ENCODE measurements at regions not wholly inside any gene's neighbourhood (a gene's known extent, or its start where the extent isn't known, plus 50 kb on each side); places are given as distances from the start of the nearest gene placed in this dataset.

- DNase-seq (ENCODE audit: extremely low read depth, low read depth): no peak
- no peak for TF ChIP-seq CTCF (IDR thresholded peaks at IDR 0.05; ENCODE audit: low read depth, low read length)
These were observed 117.1 kb upstream of the TANK start for GRCh38 chr2:161042990-161043625.

GRCh38 chr2:161044095-161044865 lies 115.9 kb upstream of the TANK start:
- peak; percentile 29 for DNase-seq (ENCODE audit: extremely low read depth, low read depth)
- no peak for TF ChIP-seq CTCF (IDR thresholded peaks at IDR 0.05; ENCODE audit: low read depth, low read length)

- DNase-seq (ENCODE audit: extremely low read depth, low read depth): no peak
- TF ChIP-seq CTCF (IDR thresholded peaks at IDR 0.05; ENCODE audit: low read depth, low read length): no peak
These were observed 115.3 kb upstream of the TANK start for GRCh38 chr2:161044921-161045320.

- no peak for DNase-seq (ENCODE audit: extremely low read depth, low read depth)
- TF ChIP-seq CTCF (IDR thresholded peaks at IDR 0.05; ENCODE audit: low read depth, low read length): no peak
These were observed 114.5 kb upstream of the TANK start for GRCh38 chr2:161045726-161046125.

- DNase-seq (ENCODE audit: extremely low read depth, low read depth): no peak
- no peak for TF ChIP-seq CTCF (IDR thresholded peaks at IDR 0.05; ENCODE audit: low read depth, low read length)
These were observed 113.4 kb upstream of the TANK start for GRCh38 chr2:161046876-161047275.

- DNase-seq (ENCODE audit: extremely low read depth, low read depth): no peak
- no peak for TF ChIP-seq CTCF (IDR thresholded peaks at IDR 0.05; ENCODE audit: low read depth, low read length)
These were observed 111.9 kb upstream of the TANK start for GRCh38 chr2:161048317-161048716.

GRCh38 chr2:161049559-161049958 lies 110.7 kb upstream of the TANK start:
- no peak for TF ChIP-seq CTCF (IDR thresholded peaks at IDR 0.05; ENCODE audit: low read depth, low read length)
- DNase-seq (ENCODE audit: extremely low read depth, low read depth): no peak
